SU-DHL-6 (cell line): ENCODE measurements at regions not wholly inside any gene's neighbourhood (a gene's known extent, or its start where the extent isn't known, plus 50 kb on each side); places are given as distances from the start of the nearest gene placed in this dataset.

ENCODE experiments used
- EZH2phosphoT487 ChIP-seq: fragments of 200-600 bp; sonication (generic), shearing (Covaris generic); conservative IDR thresholded peaks from 2 replicates; pipeline ENCODE4 v1.6.1; 2018; ENCODE audit warnings: mild to moderate bottlenecking, antibody characterized with exemption, low read length, moderate library complexity, mixed read lengths
- TF ChIP-seq, protein P1 (sequence below): fragments of 200-600 bp; sonication (generic); IDR thresholded peaks from one replicate; pipeline ENCODE4 v1.5.1; 2017; ENCODE audit warnings: antibody characterized with exemption, mild to moderate bottlenecking, low read length, moderate library complexity; ENCODE audit not compliant: insufficient read depth, poor library complexity, severe bottlenecking

DNA sequence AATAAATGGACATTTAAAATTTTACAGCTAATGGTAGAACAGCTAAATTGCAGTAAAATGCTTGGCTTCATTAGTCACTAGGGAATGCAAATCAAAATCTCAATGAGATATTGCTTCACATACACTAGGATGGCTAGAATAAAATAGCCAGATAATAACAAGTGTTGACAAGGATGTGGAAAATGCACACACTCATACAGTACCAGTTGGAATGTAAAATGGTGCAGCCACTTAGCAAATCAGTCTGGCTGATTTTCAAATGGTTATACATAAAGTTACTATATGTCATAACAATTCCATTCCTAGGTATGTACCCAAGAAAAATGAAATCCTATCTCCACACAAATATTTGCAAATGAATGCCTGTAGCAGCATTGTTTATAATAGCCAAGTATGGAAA lies 452.1 kb downstream of the HDGFL1 start:
- TF ChIP-seq, protein P1, sequence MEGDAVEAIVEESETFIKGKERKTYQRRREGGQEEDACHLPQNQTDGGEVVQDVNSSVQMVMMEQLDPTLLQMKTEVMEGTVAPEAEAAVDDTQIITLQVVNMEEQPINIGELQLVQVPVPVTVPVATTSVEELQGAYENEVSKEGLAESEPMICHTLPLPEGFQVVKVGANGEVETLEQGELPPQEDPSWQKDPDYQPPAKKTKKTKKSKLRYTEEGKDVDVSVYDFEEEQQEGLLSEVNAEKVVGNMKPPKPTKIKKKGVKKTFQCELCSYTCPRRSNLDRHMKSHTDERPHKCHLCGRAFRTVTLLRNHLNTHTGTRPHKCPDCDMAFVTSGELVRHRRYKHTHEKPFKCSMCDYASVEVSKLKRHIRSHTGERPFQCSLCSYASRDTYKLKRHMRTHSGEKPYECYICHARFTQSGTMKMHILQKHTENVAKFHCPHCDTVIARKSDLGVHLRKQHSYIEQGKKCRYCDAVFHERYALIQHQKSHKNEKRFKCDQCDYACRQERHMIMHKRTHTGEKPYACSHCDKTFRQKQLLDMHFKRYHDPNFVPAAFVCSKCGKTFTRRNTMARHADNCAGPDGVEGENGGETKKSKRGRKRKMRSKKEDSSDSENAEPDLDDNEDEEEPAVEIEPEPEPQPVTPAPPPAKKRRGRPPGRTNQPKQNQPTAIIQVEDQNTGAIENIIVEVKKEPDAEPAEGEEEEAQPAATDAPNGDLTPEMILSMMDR: no peak
- TF ChIP-seq EZH2phosphoT487: no peak
